ENCODE measurements at regions not wholly inside any gene's neighbourhood (a gene's known extent, or its start where the extent isn't known, plus 50 kb on each side); places are given as distances from the start of the nearest gene placed in this dataset.

DNA sequence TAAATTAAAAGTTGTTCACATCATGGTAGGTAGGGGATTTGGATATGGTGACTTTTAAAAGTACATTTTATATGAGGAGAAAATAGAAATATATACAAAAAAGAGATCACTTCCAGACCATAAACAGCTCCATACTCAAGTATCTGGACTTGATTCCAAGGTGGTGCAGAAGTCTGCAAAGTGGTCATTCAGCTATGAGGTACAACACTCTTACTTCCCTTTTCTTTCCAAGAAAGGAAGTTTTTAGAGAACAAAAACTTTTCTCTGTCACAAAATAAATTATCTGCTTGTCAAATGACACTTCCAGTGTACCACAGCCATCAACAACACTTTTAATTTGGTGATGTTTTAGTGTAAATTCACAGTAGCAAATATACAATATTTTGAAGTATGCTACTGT lies 1013.5 kb downstream of the GATA3 start:
- TF ChIP-seq POLR2A (IDR thresholded peaks at IDR 0.05; ENCODE audit: low read length) (no peak), GATA1 (IDR thresholded peaks at IDR 0.05; ENCODE audit: low read depth, low read length) (no peak)
